ENCODE measurements at regions not wholly inside any gene's neighbourhood (a gene's known extent, or its start where the extent isn't known, plus 50 kb on each side); places are given as distances from the start of the nearest gene placed in this dataset.

- peaks cover 9 to 18% of the 10 kb centered on the region in 2 donors for H3K9me3 Mint-ChIP-seq
- H3K27me3 Mint-ChIP-seq (ENCODE audit: low read depth in 2 of 2), result peaks cover 10 to 18% of the 10 kb centered on the region in 2 donors
- peaks cover 36% of the 10 kb centered on the region for H3K36me3 Mint-ChIP-seq
- DNase-seq, result no peak
- intact Hi-C loops (cut with micrococcal nuclease), result loop anchor here (10.0 kb wide), 1 partner anchor 1218 kb away; no protein-coding TSS in a partner anchor
- ATAC-seq, result no peak
- TF ChIP-seq, protein P1, sequence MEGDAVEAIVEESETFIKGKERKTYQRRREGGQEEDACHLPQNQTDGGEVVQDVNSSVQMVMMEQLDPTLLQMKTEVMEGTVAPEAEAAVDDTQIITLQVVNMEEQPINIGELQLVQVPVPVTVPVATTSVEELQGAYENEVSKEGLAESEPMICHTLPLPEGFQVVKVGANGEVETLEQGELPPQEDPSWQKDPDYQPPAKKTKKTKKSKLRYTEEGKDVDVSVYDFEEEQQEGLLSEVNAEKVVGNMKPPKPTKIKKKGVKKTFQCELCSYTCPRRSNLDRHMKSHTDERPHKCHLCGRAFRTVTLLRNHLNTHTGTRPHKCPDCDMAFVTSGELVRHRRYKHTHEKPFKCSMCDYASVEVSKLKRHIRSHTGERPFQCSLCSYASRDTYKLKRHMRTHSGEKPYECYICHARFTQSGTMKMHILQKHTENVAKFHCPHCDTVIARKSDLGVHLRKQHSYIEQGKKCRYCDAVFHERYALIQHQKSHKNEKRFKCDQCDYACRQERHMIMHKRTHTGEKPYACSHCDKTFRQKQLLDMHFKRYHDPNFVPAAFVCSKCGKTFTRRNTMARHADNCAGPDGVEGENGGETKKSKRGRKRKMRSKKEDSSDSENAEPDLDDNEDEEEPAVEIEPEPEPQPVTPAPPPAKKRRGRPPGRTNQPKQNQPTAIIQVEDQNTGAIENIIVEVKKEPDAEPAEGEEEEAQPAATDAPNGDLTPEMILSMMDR (IDR thresholded peaks at IDR 0.05), result no peak
- Histone ChIP-seq H3K4me1 (ENCODE audit: control insufficient read depth, insufficient read depth, low read length) (no peaks in the 10 kb centered on the region), H3K27me3 (ENCODE audit: control insufficient read depth, insufficient read depth, low read length) (no peaks in the 10 kb centered on the region), H3K36me3 (ENCODE audit: control insufficient read depth, insufficient read depth, low read length) (no peaks in the 10 kb centered on the region), H3K27ac (ENCODE audit: low read length) (no peak overlapping the region), H3K9me3 (ENCODE audit: control insufficient read depth, insufficient read depth, low read length) (peaks cover 10% of the 10 kb centered on the region), H3K4me3 (ENCODE audit: low read length) (no peak overlapping the region)
- no peak overlapping the region for H3K4me3 Mint-ChIP-seq
- H3K4me1 Mint-ChIP-seq, result no peaks in the 10 kb centered on the region
- H3K27ac Mint-ChIP-seq, result no peak overlapping the region
These were observed 382.9 kb downstream of the MAN2A1 start for GRCh38 chr5:110072651-110073050.

DNA sequence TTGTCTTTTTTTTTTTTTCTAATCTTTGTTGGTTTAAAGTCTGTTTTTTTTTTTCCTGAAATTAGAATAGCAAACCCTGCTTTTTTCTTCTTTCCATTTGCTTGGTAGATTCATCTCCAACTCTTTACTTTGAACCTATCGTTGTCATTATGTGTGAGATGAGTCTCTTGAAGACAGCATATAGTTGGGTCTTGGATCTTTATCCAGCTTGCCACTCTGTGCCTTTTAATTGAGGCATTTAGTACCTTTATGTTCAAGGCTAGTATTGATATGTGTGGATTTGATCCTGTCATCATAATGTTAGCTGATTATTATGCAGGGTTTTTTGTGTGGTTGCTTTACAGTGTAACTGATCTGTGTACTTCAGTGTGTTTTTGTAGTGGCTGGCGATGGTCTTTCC lies 383.8 kb downstream of the MAN2A1 start:
- Mint-ChIP-seq H3K27ac (no peak overlapping the region), H3K27me3 (ENCODE audit: low read depth in 2 of 2) (peaks cover 10 to 27% of the 10 kb centered on the region in 2 donors), H3K9me3 (peaks cover 8 to 18% of the 10 kb centered on the region in 2 donors), H3K4me3 (no peak overlapping the region), H3K4me1 (no peaks in the 10 kb centered on the region), H3K36me3 (peaks cover 36% of the 10 kb centered on the region)
- Histone ChIP-seq H3K4me3 (ENCODE audit: low read length) (no peak overlapping the region), H3K4me1 (ENCODE audit: control insufficient read depth, insufficient read depth, low read length) (no peaks in the 10 kb centered on the region), H3K27ac (ENCODE audit: low read length) (no peak overlapping the region), H3K9me3 (ENCODE audit: control insufficient read depth, insufficient read depth, low read length) (peaks cover 10% of the 10 kb centered on the region), H3K36me3 (ENCODE audit: control insufficient read depth, insufficient read depth, low read length) (no peaks in the 10 kb centered on the region), H3K27me3 (ENCODE audit: control insufficient read depth, insufficient read depth, low read length) (no peaks in the 10 kb centered on the region)
- TF ChIP-seq, protein P1 (IDR thresholded peaks at IDR 0.05), result no peak
- WGBS (ENCODE audit: insufficient coverage), result 75% methylated on average over 2 of the region's 2 CpGs
- intact Hi-C loops (cut with micrococcal nuclease), result loop anchor here (10.0 kb wide), 1 partner anchor 1219 kb away; no protein-coding TSS in a partner anchor
- DNase-seq (no peak), ATAC-seq (no peak)

- no peak overlapping the region for H3K27ac ChIP-seq (ENCODE audit: low read length)
- Mint-ChIP-seq H3K9me3 (peaks cover 6 to 15% of the 10 kb centered on the region in 2 donors), H3K27ac (no peak overlapping the region), H3K4me3 (no peak overlapping the region), H3K27me3 (ENCODE audit: low read depth in 2 of 2) (peaks cover 10 to 29% of the 10 kb centered on the region in 2 donors), H3K4me1 (no peaks in the 10 kb centered on the region), H3K36me3 (peaks cover 24% of the 10 kb centered on the region)
- DNase-seq (no peak), ATAC-seq (no peak)
- intact Hi-C loops (cut with micrococcal nuclease), result loop anchor here (10.0 kb wide), 1 partner anchor 1221 kb away; no protein-coding TSS in a partner anchor
- H3K9me3 ChIP-seq (ENCODE audit: control insufficient read depth, insufficient read depth, low read length), result peaks cover 10% of the 10 kb centered on the region
- H3K4me3 ChIP-seq (ENCODE audit: low read length), result no peak overlapping the region
- H3K27me3 ChIP-seq (ENCODE audit: control insufficient read depth, insufficient read depth, low read length), result no peaks in the 10 kb centered on the region
- TF ChIP-seq, protein P1 (IDR thresholded peaks at IDR 0.05), result no peak
- 73% methylated on average over 1 of the region's 1 CpG for WGBS (ENCODE audit: insufficient coverage)
- H3K36me3 ChIP-seq (ENCODE audit: control insufficient read depth, insufficient read depth, low read length), result no peaks in the 10 kb centered on the region
- no peaks in the 10 kb centered on the region for H3K4me1 ChIP-seq (ENCODE audit: control insufficient read depth, insufficient read depth, low read length)
These were observed 385.9 kb downstream of the MAN2A1 start for GRCh38 chr5:110075656-110076055.

DNA sequence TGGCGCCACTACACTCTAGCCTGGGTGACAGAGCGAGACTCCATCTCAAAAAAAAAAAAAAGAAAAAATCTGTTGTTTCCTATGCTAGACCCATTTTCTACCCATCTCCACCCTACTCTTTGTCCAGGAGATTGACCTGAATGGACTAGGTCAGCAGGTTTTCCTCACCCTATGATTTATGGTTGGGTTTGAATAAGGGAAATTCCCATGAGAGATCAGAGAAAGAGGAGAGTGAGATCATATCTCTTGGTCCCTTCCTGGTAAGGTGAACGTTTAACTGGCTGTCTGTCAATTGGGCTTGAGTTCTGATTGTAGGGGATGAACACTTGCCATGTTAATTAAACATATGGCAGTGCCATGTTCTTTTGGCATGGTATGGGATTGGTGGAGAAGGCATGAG lies 387.4 kb downstream of the MAN2A1 start:
- peaks cover 10% of the 10 kb centered on the region for H3K9me3 ChIP-seq (ENCODE audit: control insufficient read depth, insufficient read depth, low read length)
- no peak overlapping the region for H3K4me3 Mint-ChIP-seq
- no peaks in the 10 kb centered on the region for H3K27me3 ChIP-seq (ENCODE audit: control insufficient read depth, insufficient read depth, low read length)
- no peak overlapping the region for H3K4me3 ChIP-seq (ENCODE audit: low read length)
- no peaks in the 10 kb centered on the region for H3K36me3 ChIP-seq (ENCODE audit: control insufficient read depth, insufficient read depth, low read length)
- no peak overlapping the region for H3K27ac ChIP-seq (ENCODE audit: low read length)
- H3K27ac Mint-ChIP-seq, result no peak overlapping the region
- ATAC-seq, result no peak
- H3K27me3 Mint-ChIP-seq (ENCODE audit: low read depth in 2 of 2), result peaks cover 3 to 29% of the 10 kb centered on the region in 2 donors
- intact Hi-C loops (cut with micrococcal nuclease), result loop anchor here (10.0 kb wide), 1 partner anchor 1222 kb away; no protein-coding TSS in a partner anchor
- H3K36me3 Mint-ChIP-seq, result peaks cover 22% of the 10 kb centered on the region
- TF ChIP-seq, protein P1 (IDR thresholded peaks at IDR 0.05), result no peak
- no peak for DNase-seq
- no peaks in the 10 kb centered on the region for H3K4me1 Mint-ChIP-seq
- 76% methylated on average over 2 of the region's 3 CpGs for WGBS (ENCODE audit: insufficient coverage)
- no peaks in the 10 kb centered on the region for H3K4me1 ChIP-seq (ENCODE audit: control insufficient read depth, insufficient read depth, low read length)
- peaks cover 4 to 12% of the 10 kb centered on the region in 2 donors for H3K9me3 Mint-ChIP-seq

Measured in natural killer cell (primary cell).